Neural cell (in vitro differentiated cells): ENCODE measurements at regions not wholly inside any gene's neighbourhood (a gene's known extent, or its start where the extent isn't known, plus 50 kb on each side); places are given as distances from the start of the nearest gene placed in this dataset.

ENCODE experiments used
- CTCF ChIP-seq: fragments of 450-650 bp; IDR thresholded peaks from 2 replicates; pipeline ENCODE4 v1.5.1; 2014; ENCODE audit warnings: antibody characterized with exemption, mild to moderate bottlenecking, moderate library complexity; ENCODE audit not compliant: poor library complexity, severe bottlenecking
- EZH2 ChIP-seq: fragments of 200-600, 300-800 bp; shearing (Covaris generic), sonication (generic); IDR thresholded peaks from 2 replicates; pipeline ENCODE4 v1.6.1; 2014; ENCODE audit warnings: antibody characterized with exemption, low read length, borderline replicate concordance, mild to moderate bottlenecking; ENCODE audit not compliant: insufficient read depth, poor library complexity, severe bottlenecking
- POLR2AphosphoS5 ChIP-seq: IDR thresholded peaks from 2 replicates; pipeline ENCODE4 v1.6.1; 2012
- REST ChIP-seq: IDR thresholded peaks from 2 replicates; pipeline ENCODE4 v1.6.1; 2012; ENCODE audit warnings: borderline replicate concordance
- SMC3 ChIP-seq: fragments of 450-650 bp; conservative IDR thresholded peaks from 2 replicates; pipeline ENCODE4 v1.6.1; 2014; ENCODE audit warnings: antibody characterized with exemption, mild to moderate bottlenecking, moderate library complexity; ENCODE audit not compliant: poor library complexity
- TAF1 ChIP-seq: IDR thresholded peaks from 2 replicates; pipeline ENCODE4 v1.6.1; 2012; ENCODE audit warnings: low read depth

DNA sequence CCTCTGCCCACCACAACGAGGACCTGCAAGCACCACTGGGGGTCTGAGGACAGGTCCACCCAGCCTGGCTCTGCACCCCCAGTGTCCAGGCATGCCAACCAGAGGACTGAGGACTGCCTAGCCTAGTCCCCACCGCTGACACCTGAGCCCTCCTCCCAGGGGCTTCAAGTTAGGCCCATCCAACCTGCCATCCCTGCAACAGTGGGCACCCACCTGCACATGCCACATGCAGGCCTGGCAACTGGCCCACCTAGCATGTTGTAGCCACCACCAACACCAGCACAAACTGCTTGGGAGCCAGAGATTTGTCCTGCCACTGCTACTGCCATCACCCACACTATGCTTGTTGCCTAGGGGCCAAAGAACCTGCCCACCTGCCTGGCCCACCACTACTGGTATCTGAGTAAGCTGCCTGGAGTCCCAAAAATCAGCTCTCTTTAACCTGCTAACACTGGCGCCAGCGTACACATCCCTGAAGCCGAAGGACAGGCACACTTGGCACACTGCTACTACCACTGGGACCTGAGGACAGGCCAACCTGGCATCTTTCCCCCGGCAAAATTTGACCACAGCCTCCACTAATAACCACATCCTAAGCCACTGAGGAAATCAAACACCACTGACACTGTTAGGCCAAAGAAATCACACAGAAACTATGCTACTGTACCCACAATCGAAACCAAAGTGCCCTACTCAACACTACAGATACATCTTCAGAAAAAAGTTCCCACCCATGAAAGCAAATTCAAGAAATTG, 61.5 kb downstream of the PSMG1 start:
- TF ChIP-seq SMC3 (no peak), CTCF (no peak), EZH2 (no peak), REST (no peak), POLR2AphosphoS5 (no peak), TAF1 (no peak)
